ENCODE measurements at regions not wholly inside any gene's neighbourhood (a gene's known extent, or its start where the extent isn't known, plus 50 kb on each side); places are given as distances from the start of the nearest gene placed in this dataset.
A peak's percentile ranks its signal among the peaks of the same experiment; 100 is the strongest.

DNA sequence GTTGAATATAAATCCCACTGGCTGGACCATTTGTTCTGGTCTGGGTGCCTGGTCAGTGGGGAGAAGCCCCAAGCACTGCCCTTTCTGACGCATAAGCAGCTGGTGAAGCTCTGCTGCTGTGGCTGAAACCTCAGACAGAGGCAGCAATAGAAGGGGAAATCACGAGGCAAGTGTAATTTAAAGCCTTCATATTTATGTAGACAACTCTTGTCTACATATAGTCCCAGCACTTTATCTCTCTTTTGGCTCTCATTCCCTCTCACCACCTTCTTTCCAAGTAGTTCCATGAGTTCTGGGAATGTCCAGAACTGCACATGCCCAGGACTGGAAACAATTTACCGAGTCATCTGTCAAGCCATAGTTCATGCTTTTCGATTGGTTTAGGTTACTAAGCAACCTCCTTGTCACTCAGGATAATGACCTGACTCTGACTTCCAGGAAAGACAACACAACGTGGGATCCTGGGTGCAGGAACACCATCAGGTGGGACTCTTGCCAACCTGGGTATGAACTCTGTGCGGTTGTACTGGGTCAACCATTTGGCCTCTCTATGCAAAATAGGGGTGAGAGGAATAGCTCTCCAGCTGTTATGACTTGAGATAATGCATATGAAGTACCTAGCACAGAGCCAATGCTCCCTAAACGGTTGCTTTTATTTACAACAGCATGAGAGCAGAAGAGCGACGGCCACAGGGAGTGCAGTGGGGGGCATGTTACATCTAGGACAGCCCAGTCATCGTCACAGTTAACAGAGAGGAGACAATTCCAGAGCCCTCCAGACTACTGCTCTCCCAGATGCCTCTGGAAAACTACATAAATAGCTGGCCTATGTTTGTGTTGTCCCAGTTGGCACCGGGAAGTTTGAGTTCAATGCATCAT is 321.9 kb downstream of the FOXO1 start:
- Histone ChIP-seq H3K4me1 (no peaks in the 10 kb centered on the region), H3K9me3 (no peaks in the 10 kb centered on the region), H3K27me3 (no peaks in the 10 kb centered on the region), H3K4me3 (no peak overlapping the region), H3K27ac (no peak overlapping the region), H3K36me3 (no peaks in the 10 kb centered on the region), H3K9ac (ENCODE audit: low read depth in 2 of 2, low read length in 2 of 2) (no peak overlapping the region)
- intact Hi-C loops (cut with DNase I): no loop called here
- no peak for DNase-seq
- TF ChIP-seq, protein P1, sequence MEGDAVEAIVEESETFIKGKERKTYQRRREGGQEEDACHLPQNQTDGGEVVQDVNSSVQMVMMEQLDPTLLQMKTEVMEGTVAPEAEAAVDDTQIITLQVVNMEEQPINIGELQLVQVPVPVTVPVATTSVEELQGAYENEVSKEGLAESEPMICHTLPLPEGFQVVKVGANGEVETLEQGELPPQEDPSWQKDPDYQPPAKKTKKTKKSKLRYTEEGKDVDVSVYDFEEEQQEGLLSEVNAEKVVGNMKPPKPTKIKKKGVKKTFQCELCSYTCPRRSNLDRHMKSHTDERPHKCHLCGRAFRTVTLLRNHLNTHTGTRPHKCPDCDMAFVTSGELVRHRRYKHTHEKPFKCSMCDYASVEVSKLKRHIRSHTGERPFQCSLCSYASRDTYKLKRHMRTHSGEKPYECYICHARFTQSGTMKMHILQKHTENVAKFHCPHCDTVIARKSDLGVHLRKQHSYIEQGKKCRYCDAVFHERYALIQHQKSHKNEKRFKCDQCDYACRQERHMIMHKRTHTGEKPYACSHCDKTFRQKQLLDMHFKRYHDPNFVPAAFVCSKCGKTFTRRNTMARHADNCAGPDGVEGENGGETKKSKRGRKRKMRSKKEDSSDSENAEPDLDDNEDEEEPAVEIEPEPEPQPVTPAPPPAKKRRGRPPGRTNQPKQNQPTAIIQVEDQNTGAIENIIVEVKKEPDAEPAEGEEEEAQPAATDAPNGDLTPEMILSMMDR (IDR thresholded peaks at IDR 0.05): no peak

DNA sequence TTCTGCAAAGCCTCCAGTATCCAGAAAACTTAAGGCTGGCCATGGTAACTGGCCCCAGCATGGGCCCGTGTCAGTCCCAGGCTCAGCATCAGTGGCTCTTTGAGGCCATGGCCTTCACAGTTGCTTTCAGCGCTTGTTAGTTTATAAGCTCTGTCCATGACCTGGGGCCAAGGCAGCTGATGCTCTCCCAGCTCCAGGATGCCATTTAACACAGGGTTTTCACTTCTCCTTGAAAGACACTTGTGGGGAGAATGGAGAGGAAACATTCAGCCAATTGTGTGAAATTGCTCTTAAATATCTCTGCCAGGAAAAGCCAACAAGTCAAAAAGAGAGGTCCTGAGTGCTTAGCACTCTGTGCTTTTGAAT is 321.3 kb downstream of the FOXO1 start:
- Histone ChIP-seq H3K27me3 (no peaks in the 10 kb centered on the region), H3K36me3 (no peaks in the 10 kb centered on the region), H3K4me1 (no peaks in the 10 kb centered on the region), H3K27ac (no peak overlapping the region), H3K9ac (ENCODE audit: low read depth in 2 of 2, low read length in 2 of 2) (no peak overlapping the region), H3K4me3 (no peak overlapping the region), H3K9me3 (no peaks in the 10 kb centered on the region)
- TF ChIP-seq, protein P1 (IDR thresholded peaks at IDR 0.05): no peak
- intact Hi-C loops (cut with DNase I): no loop called here
- DNase-seq: no peak

DNA sequence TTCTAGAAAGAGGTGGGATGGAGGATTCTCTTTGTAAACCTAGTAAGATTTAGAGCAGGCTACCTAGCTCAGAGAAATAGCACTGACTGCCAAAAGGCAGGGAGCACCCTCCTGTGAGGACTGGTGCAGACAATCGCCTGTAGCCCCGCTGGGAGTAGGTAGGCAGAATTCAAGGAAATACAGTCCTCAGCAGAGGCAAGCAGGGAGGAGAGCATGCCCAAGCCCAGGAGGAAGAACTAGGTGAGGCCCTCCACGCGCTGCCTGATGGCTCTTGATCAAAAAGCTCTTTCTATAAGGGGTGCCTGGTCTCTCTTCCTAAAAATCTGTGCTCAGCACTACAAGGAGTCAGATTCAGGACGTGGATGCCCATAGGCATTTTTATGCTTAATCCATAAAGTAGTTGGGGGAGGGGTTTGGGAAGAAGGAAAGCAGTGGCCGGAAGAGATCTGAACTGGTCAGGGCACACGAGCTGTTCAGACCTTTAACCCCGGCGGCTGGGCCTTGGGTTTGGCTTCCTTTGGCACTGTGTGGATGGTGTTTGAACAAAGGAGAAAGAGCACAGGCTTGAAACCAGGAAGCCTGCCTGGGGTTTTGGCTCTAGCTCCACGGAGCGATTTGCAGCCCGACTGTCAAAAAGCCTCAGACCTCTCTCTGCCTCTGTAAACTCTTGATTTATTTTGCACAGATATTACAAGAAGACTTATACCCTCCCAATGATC is 320.6 kb downstream of the FOXO1 start:
- intact Hi-C loops (cut with DNase I): no loop called here
- peak; percentile 52 for DNase-seq
- Histone ChIP-seq H3K4me1 (no peaks in the 10 kb centered on the region), H3K27me3 (no peaks in the 10 kb centered on the region), H3K36me3 (no peaks in the 10 kb centered on the region), H3K9me3 (no peaks in the 10 kb centered on the region), H3K4me3 (no peak overlapping the region), H3K9ac (ENCODE audit: low read depth in 2 of 2, low read length in 2 of 2) (no peak overlapping the region), H3K27ac (no peak overlapping the region)
- TF ChIP-seq, protein P1 (IDR thresholded peaks at IDR 0.05): no peak

DNA sequence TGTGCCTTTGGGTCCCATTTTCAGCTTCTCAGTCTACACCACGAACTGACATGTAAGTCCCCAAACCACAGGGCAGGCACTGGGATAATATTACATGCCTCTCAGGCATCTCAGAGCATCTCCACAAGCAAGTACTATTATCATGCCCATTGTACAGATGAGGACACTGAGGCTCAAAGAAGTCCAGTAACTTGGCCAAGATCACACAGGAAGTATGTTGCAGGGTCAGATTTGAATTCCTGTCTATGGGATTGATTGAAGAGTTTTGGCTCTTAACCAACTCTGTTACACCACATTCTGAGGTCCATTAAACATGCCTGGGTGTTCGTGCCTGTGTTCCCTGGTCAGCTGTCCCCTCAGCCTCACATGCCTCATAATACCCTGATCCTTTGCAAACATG is 319.8 kb downstream of the FOXO1 start:
- TF ChIP-seq, protein P1 (IDR thresholded peaks at IDR 0.05): no peak
- no peaks in the 10 kb centered on the region for H3K36me3 ChIP-seq
- no peak overlapping the region for H3K27ac ChIP-seq
- intact Hi-C loops (cut with DNase I): no loop called here
- DNase-seq: no peak
- H3K9me3 ChIP-seq: no peaks in the 10 kb centered on the region
- H3K9ac ChIP-seq (ENCODE audit: low read depth in 2 of 2, low read length in 2 of 2): no peak overlapping the region
- H3K4me3 ChIP-seq: no peak overlapping the region
- no peaks in the 10 kb centered on the region for H3K4me1 ChIP-seq
- H3K27me3 ChIP-seq: no peaks in the 10 kb centered on the region

DNA sequence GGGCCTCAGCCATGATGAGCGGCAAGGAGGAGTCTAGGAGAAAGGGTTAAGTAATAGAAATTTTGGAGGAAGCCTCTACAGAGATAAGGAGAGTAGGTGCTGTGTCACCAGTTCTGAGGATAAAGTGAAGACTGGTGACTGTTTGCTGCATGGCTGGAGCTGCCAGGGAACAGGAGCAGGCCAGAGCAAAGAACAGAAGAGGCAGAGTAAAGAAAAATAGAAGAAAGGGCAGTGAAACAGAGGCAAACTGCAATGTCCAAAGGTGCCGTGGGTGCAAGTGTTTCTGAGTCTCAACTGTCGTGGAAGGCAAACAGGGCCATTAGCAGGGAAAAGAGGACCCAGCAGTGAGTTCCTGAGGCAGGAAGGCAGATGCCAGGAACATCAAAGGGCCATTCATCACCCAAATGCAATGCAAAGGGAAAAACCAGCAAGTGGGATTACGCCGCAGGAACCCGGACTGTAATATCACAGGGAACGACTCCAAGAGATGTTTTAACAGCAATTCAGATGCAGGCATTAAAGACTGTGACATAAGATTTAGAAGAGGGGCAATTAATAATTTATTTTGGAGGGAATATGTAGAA is 318.3 kb downstream of the FOXO1 start:
- Histone ChIP-seq H3K27me3 (no peaks in the 10 kb centered on the region), H3K9me3 (no peaks in the 10 kb centered on the region), H3K4me3 (no peak overlapping the region), H3K36me3 (no peaks in the 10 kb centered on the region), H3K9ac (ENCODE audit: low read depth in 2 of 2, low read length in 2 of 2) (no peak overlapping the region), H3K4me1 (no peaks in the 10 kb centered on the region), H3K27ac (no peak overlapping the region)
- no peak for DNase-seq
- TF ChIP-seq, protein P1 (IDR thresholded peaks at IDR 0.05): no peak
- intact Hi-C loops (cut with DNase I): no loop called here

All from colonic mucosa (tissue), 4 donors.